GM23338 (cell line): ENCODE measurements at regions not wholly inside any gene's neighbourhood (a gene's known extent, or its start where the extent isn't known, plus 50 kb on each side); places are given as distances from the start of the nearest gene placed in this dataset.
A peak's percentile ranks its signal among the peaks of the same experiment; 100 is the strongest.

Experiments used
- ATAC-seq: fragments of 200-7000 bp; cut with Tn5 transposase; 3 replicates; pipeline ENCODE4 v1.9.1; 2020
- DNase-seq: peaks from one replicate; pipeline ENCODE4 v3.0.0-alpha.2; 2015; ENCODE audit warnings: low spot score
- H2AFZ ChIP-seq: fragments of 200-600 bp; sonication (generic); 2 replicates; pipeline ENCODE4 v1.8.0; 2016; ENCODE audit warnings: antibody characterized with exemption, mild to moderate bottlenecking, moderate library complexity
- H3F3A ChIP-seq: fragments of 200-600 bp; sonication (generic); replicated peaks from 2 replicates; pipeline ENCODE4 v1.8.0; 2017; ENCODE audit warnings: antibody characterized with exemption, mixed run types, low read depth
- H3K27ac ChIP-seq: fragments of 200-600 bp; sonication (generic); 2 replicates; pipeline ENCODE4 v1.6.1; 2016; ENCODE audit warnings: low read depth
- H3K27me3 ChIP-seq: fragments of 200-600 bp; sonication (generic); 2 replicates; pipeline ENCODE4 v1.8.0; 2016; ENCODE audit warnings: mild to moderate bottlenecking, mixed run types, moderate library complexity; ENCODE audit not compliant: insufficient read depth
- H3K36me3 ChIP-seq: fragments of 200-600 bp; sonication (generic); 2 replicates; pipeline ENCODE4 v1.8.0; 2016; ENCODE audit warnings: mild to moderate bottlenecking; ENCODE audit not compliant: insufficient read depth
- H3K4me1 ChIP-seq: fragments of 200-600 bp; sonication (generic); 2 replicates; pipeline ENCODE4 v1.8.0; 2016; ENCODE audit warnings: mild to moderate bottlenecking, moderate library complexity; ENCODE audit not compliant: insufficient read depth
- H3K4me2 ChIP-seq: fragments of 200-600 bp; sonication (generic); 2 replicates; pipeline ENCODE4 v1.7.1; 2017; ENCODE audit warnings: mixed run types
- H3K4me3 ChIP-seq: fragments of 200-600 bp; sonication (generic); 2 replicates; pipeline ENCODE4 v1.6.1; 2016; ENCODE audit warnings: mixed run types
- H3K79me2 ChIP-seq: fragments of 200-600 bp; sonication (generic); replicated peaks from 2 replicates; pipeline ENCODE4 v1.8.0; 2017; ENCODE audit warnings: mild to moderate bottlenecking; ENCODE audit not compliant: insufficient read depth
- H3K9me2 ChIP-seq: fragments of 200-600 bp; sonication (generic); 2 replicates; pipeline ENCODE4 v1.8.0; 2017; ENCODE audit not compliant: insufficient read depth
- H4K20me1 ChIP-seq: fragments of 200-600 bp; sonication (generic); replicated peaks from 2 replicates; pipeline ENCODE4 v1.8.0; 2017; ENCODE audit warnings: mild to moderate bottlenecking; ENCODE audit not compliant: insufficient read depth
- H3K27ac Mint-ChIP-seq: 2 replicates; pipeline ENCODE4 v1.8.0; 2020; ENCODE audit warnings: inconsistent platforms, mild to moderate bottlenecking, moderate library complexity, mixed read lengths
- H3K27me3 Mint-ChIP-seq: 3 replicates; pipeline ENCODE4 v1.8.0; 2022; ENCODE audit warnings: low read depth, mild to moderate bottlenecking, moderate library complexity, mixed read lengths, inconsistent platforms; ENCODE audit not compliant: insufficient read depth, poor library complexity
- H3K36me3 Mint-ChIP-seq: 3 replicates; pipeline ENCODE4 v1.8.0; 2021; ENCODE audit warnings: low read depth, mild to moderate bottlenecking, inconsistent platforms, moderate library complexity, mixed read lengths
- H3K4me1 Mint-ChIP-seq: 3 replicates; pipeline ENCODE4 v1.8.0; 2020; ENCODE audit warnings: mild to moderate bottlenecking, inconsistent platforms, mixed read lengths
- H3K4me3 Mint-ChIP-seq: 3 replicates; pipeline ENCODE4 v1.8.0; 2021; ENCODE audit warnings: moderate library complexity, mild to moderate bottlenecking, inconsistent platforms, mixed read lengths
- H3K9me3 Mint-ChIP-seq: 3 replicates; pipeline ENCODE4 v1.8.0; 2020; ENCODE audit warnings: moderate library complexity, mild to moderate bottlenecking, inconsistent platforms, mixed read lengths
- CREB1 ChIP-seq: fragments of 250-450 bp; sonication (Bioruptor Pico); IDR thresholded peaks from 2 replicates; pipeline ENCODE4 v1.5.0; 2020; ENCODE audit warnings: low read depth, mild to moderate bottlenecking, moderate library complexity
- EZH2 ChIP-seq: fragments of 200-600 bp; sonication (generic); IDR thresholded peaks from one replicate; pipeline ENCODE4 v1.8.0; 2017; ENCODE audit warnings: antibody characterized with exemption, mild to moderate bottlenecking, low read depth; ENCODE audit not compliant: unreplicated experiment
- JUNB ChIP-seq: IDR thresholded peaks from one replicate; pipeline ENCODE4 v1.6.1; 2016; ENCODE audit warnings: antibody characterized with exemption; ENCODE audit not compliant: unreplicated experiment
- POLR2AphosphoS5 ChIP-seq: IDR thresholded peaks from 2 replicates; pipeline ENCODE4 v1.6.1; 2016; ENCODE audit warnings: antibody characterized with exemption, low read depth
- STAT1 ChIP-seq: IDR thresholded peaks from one replicate; pipeline ENCODE4 v1.6.1; 2016; ENCODE audit warnings: antibody characterized with exemption; ENCODE audit not compliant: unreplicated experiment
- ZNF114 ChIP-seq: fragments of 250-450 bp; sonication (Bioruptor Pico); IDR thresholded peaks from 2 replicates; pipeline ENCODE4 v1.5.0; 2020; ENCODE audit warnings: mild to moderate bottlenecking, moderate library complexity
- TF ChIP-seq, protein P1 (sequence below): IDR thresholded peaks from one replicate; pipeline ENCODE4 v1.6.1; 2018; ENCODE audit warnings: antibody characterized with exemption; ENCODE audit not compliant: unreplicated experiment
- TF ChIP-seq, protein P2 (sequence below), 2 experiments: fragments of 200-600 bp in 1 of 2; sonication (generic) in 1 of 2; conservative IDR thresholded peaks; 2 replicates each; pipeline versions ENCODE4 v1.5.1 to v1.6.1; 2016 to 2017; ENCODE audit warnings: antibody characterized with exemption in 2 of 2, low read depth in 2 of 2, mild to moderate bottlenecking in 2 of 2, moderate library complexity in 1 of 2
- TF ChIP-seq, protein P3 (sequence below): IDR thresholded peaks from 2 replicates; pipeline ENCODE4 v1.6.1; 2016; ENCODE audit warnings: antibody characterized with exemption

DNA sequence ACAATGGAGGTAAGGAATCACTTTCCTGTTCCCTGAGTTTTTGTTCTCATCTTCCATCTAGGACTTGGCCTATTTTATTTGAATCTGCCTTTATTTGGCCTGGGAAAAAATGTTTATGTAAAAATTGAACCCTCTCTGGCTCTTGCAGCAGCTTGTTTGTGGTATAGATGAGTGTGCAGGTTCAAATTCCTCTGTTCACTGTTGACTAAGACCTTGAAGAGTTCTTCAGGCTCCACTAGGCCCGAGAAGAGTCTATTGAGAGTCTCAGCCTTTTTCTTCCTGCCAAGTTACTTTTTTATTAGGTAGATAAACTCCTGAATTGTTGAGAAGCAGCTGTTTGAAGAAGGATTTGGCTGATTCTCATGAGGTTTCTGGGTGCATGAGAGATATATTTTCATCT is 248.8 kb upstream of the ADGRL2 start (continued):
- TF ChIP-seq, protein P1, sequence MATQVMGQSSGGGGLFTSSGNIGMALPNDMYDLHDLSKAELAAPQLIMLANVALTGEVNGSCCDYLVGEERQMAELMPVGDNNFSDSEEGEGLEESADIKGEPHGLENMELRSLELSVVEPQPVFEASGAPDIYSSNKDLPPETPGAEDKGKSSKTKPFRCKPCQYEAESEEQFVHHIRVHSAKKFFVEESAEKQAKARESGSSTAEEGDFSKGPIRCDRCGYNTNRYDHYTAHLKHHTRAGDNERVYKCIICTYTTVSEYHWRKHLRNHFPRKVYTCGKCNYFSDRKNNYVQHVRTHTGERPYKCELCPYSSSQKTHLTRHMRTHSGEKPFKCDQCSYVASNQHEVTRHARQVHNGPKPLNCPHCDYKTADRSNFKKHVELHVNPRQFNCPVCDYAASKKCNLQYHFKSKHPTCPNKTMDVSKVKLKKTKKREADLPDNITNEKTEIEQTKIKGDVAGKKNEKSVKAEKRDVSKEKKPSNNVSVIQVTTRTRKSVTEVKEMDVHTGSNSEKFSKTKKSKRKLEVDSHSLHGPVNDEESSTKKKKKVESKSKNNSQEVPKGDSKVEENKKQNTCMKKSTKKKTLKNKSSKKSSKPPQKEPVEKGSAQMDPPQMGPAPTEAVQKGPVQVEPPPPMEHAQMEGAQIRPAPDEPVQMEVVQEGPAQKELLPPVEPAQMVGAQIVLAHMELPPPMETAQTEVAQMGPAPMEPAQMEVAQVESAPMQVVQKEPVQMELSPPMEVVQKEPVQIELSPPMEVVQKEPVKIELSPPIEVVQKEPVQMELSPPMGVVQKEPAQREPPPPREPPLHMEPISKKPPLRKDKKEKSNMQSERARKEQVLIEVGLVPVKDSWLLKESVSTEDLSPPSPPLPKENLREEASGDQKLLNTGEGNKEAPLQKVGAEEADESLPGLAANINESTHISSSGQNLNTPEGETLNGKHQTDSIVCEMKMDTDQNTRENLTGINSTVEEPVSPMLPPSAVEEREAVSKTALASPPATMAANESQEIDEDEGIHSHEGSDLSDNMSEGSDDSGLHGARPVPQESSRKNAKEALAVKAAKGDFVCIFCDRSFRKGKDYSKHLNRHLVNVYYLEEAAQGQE: no peak
- TF ChIP-seq STAT1: no peak

DNA sequence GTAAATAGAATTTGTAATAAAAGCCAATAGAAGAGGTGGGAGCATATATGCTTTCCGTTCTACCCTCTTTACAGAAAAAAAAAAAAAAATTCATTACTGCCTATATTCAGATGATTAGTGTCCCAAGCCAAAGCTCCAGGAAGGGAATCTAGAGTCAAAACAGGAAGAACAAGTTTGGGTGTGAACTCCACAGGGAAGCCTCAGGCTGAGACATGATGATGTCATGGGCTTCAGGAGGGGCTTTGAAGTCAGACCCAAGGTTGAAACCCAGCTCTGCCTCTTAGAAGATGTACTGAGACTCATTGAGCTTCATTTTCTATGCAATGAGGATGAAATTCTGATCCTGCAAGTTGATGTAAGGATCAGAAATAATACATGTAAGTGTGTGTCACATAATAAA is 250.0 kb upstream of the ADGRL2 start:
- Histone ChIP-seq H3K4me2 (no peak overlapping the region), H3K4me1 (peaks cover 36% of the 10 kb centered on the region), H3K4me3 (no peak overlapping the region), H3K9me2 (peaks cover 9% of the 10 kb centered on the region; the same call in 1 of the 2 replicates), H3K27ac (no peak overlapping the region), H3K79me2 (no peaks in the 10 kb centered on the region), H3F3A (peaks cover 5% of the 10 kb centered on the region; the same call in 1 of the 2 replicates), H3K36me3 (no peaks in the 10 kb centered on the region), H4K20me1 (no peaks in the 10 kb centered on the region), H3K27me3 (no peaks in the 10 kb centered on the region), H2AFZ (no peak overlapping the region)
- peaks cover 10% of the 10 kb centered on the region for H3K27me3 Mint-ChIP-seq
- TF ChIP-seq, protein P2, sequence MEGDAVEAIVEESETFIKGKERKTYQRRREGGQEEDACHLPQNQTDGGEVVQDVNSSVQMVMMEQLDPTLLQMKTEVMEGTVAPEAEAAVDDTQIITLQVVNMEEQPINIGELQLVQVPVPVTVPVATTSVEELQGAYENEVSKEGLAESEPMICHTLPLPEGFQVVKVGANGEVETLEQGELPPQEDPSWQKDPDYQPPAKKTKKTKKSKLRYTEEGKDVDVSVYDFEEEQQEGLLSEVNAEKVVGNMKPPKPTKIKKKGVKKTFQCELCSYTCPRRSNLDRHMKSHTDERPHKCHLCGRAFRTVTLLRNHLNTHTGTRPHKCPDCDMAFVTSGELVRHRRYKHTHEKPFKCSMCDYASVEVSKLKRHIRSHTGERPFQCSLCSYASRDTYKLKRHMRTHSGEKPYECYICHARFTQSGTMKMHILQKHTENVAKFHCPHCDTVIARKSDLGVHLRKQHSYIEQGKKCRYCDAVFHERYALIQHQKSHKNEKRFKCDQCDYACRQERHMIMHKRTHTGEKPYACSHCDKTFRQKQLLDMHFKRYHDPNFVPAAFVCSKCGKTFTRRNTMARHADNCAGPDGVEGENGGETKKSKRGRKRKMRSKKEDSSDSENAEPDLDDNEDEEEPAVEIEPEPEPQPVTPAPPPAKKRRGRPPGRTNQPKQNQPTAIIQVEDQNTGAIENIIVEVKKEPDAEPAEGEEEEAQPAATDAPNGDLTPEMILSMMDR (conservative IDR thresholded peaks at IDR 0.05; ENCODE audit: low read depth in 2 of 2): no peak
- 0 out of 2 replicates have a peak, but pooled peaks have one; percentile 32 for TF ChIP-seq CREB1 (CRISPR knock-in tag)
- DNase-seq (peak; percentile 55), ATAC-seq (no peak; the same call in 2 of the 3 replicates)
- H3K27ac Mint-ChIP-seq: no peak overlapping the region
- peaks cover 84% of the 10 kb centered on the region for H3K4me1 Mint-ChIP-seq
- no peak overlapping the region for H3K4me3 Mint-ChIP-seq
- H3K36me3 Mint-ChIP-seq: peaks cover 3% of the 10 kb centered on the region; the same call in 1 of the 3 replicates
- H3K9me3 Mint-ChIP-seq: no peaks in the 10 kb centered on the region; the same call in 2 of the 3 replicates

DNA sequence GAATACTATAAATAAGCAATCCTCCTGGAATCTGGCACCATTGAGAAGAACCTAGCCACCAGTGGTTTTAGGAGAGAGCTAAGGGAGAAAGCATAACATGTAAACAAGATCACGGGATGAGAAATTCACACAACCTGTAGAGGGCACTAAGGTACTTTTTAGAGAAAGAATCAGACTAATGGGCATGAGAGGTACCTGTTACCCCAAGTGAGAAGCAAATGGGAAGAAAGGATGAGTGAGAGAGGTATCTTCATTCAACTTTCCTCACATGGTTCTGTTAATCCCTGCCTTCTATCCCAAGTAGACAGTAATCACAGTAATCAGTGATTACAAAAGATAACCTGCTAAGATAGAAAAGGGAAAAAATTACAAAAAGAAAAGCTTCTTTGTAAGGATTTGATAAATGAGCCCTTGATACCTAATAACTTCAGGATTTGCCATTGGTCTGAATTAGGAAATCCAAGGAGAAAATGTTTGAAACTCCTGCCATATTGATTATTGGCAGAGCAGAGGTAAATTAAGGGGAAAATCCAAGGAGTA is 251.1 kb upstream of the ADGRL2 start:
- H3K27ac Mint-ChIP-seq: peak overlapping the region; percentile 84; the same call in 1 of the 2 replicates
- Histone ChIP-seq H3K4me3 (no peak overlapping the region), H3K27me3 (no peaks in the 10 kb centered on the region), H3K27ac (no peak overlapping the region), H2AFZ (no peak overlapping the region), H3K36me3 (no peaks in the 10 kb centered on the region), H3K79me2 (no peaks in the 10 kb centered on the region), H3K4me1 (peaks cover 31% of the 10 kb centered on the region), H4K20me1 (no peaks in the 10 kb centered on the region), H3K9me2 (peaks cover 9% of the 10 kb centered on the region; the same call in 1 of the 2 replicates), H3K4me2 (0 out of 2 replicates have a peak overlapping the region, but pooled peaks have one; percentile 13), H3F3A (peaks cover 5% of the 10 kb centered on the region; the same call in 1 of the 2 replicates)
- H3K9me3 Mint-ChIP-seq: no peaks in the 10 kb centered on the region; the same call in 2 of the 3 replicates
- DNase-seq (peak; percentile 79), ATAC-seq (peak; percentile 69)
- H3K4me1 Mint-ChIP-seq: peaks cover 78% of the 10 kb centered on the region
- peaks cover 3% of the 10 kb centered on the region; the same call in 1 of the 3 replicates for H3K36me3 Mint-ChIP-seq
- H3K4me3 Mint-ChIP-seq: no peak overlapping the region
- H3K27me3 Mint-ChIP-seq: peaks cover 6% of the 10 kb centered on the region
- TF ChIP-seq, protein P1: no peak
- TF ChIP-seq ZNF114 (CRISPR knock-in tag) (peak; percentile 4; the same call in 1 of the 2 replicates), POLR2AphosphoS5 (no peak), JUNB (no peak), EZH2 (no peak), CREB1 (CRISPR knock-in tag) (no peak)
- TF ChIP-seq, protein P3, sequence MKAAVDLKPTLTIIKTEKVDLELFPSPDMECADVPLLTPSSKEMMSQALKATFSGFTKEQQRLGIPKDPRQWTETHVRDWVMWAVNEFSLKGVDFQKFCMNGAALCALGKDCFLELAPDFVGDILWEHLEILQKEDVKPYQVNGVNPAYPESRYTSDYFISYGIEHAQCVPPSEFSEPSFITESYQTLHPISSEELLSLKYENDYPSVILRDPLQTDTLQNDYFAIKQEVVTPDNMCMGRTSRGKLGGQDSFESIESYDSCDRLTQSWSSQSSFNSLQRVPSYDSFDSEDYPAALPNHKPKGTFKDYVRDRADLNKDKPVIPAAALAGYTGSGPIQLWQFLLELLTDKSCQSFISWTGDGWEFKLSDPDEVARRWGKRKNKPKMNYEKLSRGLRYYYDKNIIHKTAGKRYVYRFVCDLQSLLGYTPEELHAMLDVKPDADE: no peak
